GM19099 (cell line): ENCODE measurements at regions not wholly inside any gene's neighbourhood (a gene's known extent, or its start where the extent isn't known, plus 50 kb on each side); places are given as distances from the start of the nearest gene placed in this dataset.

Experiments used
- POLR2A ChIP-seq: IDR thresholded peaks from 3 replicates; pipeline ENCODE4 v1.6.1; 2011; ENCODE audit warnings: low read depth; ENCODE audit not compliant: insufficient read length; ENCODE audit errors: extremely low read depth

- no peak for TF ChIP-seq POLR2A
Measured at GRCh38 chr5:165375201-165375600, 1869.8 kb downstream of the MAT2B start.

- TF ChIP-seq POLR2A, result no peak
Measured at GRCh38 chr5:165393839-165394238, 1888.4 kb downstream of the MAT2B start.

GRCh38 chr5:165397516-165397915, 1892.1 kb downstream of the MAT2B start:
- TF ChIP-seq POLR2A, result no peak

GRCh38 chr5:165400086-165400485, 1894.7 kb downstream of the MAT2B start:
- no peak for TF ChIP-seq POLR2A

- TF ChIP-seq POLR2A, result no peak
Measured at GRCh38 chr5:165404917-165405316, 1899.5 kb downstream of the MAT2B start.

- no peak for TF ChIP-seq POLR2A
Measured at GRCh38 chr5:165405340-165405739, 1899.9 kb downstream of the MAT2B start.

GRCh38 chr5:165407352-165407751, 1901.9 kb downstream of the MAT2B start:
- no peak for TF ChIP-seq POLR2A

GRCh38 chr5:165410476-165410875, 1905.1 kb downstream of the MAT2B start:
- TF ChIP-seq POLR2A, result no peak

- no peak for TF ChIP-seq POLR2A
Measured at GRCh38 chr5:165420493-165420892, 1915.1 kb downstream of the MAT2B start.

GRCh38 chr5:165423697-165424299, 1918.4 kb downstream of the MAT2B start:
- TF ChIP-seq POLR2A, result no peak

GRCh38 chr5:165425594-165425993, 1920.2 kb downstream of the MAT2B start:
- TF ChIP-seq POLR2A, result no peak

GRCh38 chr5:165448753-165449152, 1943.3 kb downstream of the MAT2B start:
- no peak for TF ChIP-seq POLR2A

- no peak for TF ChIP-seq POLR2A
Measured at GRCh38 chr5:165457859-165458481, 1952.6 kb downstream of the MAT2B start.

- TF ChIP-seq POLR2A, result no peak
Measured at GRCh38 chr5:165459232-165459631, 1953.8 kb downstream of the MAT2B start.

GRCh38 chr5:165460911-165461310, 1955.5 kb downstream of the MAT2B start:
- TF ChIP-seq POLR2A, result no peak

- no peak for TF ChIP-seq POLR2A
Measured at GRCh38 chr5:165477546-165477945, 1972.1 kb downstream of the MAT2B start.
